Fibroblast of skin of right biceps (primary cell): ENCODE measurements at regions not wholly inside any gene's neighbourhood (a gene's known extent, or its start where the extent isn't known, plus 50 kb on each side); places are given as distances from the start of the nearest gene placed in this dataset.
"Not testable (repeated sequence)": the region's sequence is repeated elsewhere in the genome, so short reads cannot be mapped to it uniquely, and the experiment has no call there.

ENCODE experiments used
- DNase-seq: peaks from one replicate; pipeline ENCODE4 v3.0.0-alpha.2; 2013

- DNase-seq: no peak
Observed at GRCh38 chr13:88257706-88258105, 586.5 kb downstream of the SLITRK5 start.

GRCh38 chr13:88263808-88264207 is 592.6 kb downstream of the SLITRK5 start:
- DNase-seq: no peak

GRCh38 chr13:88281841-88282240 is 610.7 kb downstream of the SLITRK5 start:
- DNase-seq: no peak

DNA sequence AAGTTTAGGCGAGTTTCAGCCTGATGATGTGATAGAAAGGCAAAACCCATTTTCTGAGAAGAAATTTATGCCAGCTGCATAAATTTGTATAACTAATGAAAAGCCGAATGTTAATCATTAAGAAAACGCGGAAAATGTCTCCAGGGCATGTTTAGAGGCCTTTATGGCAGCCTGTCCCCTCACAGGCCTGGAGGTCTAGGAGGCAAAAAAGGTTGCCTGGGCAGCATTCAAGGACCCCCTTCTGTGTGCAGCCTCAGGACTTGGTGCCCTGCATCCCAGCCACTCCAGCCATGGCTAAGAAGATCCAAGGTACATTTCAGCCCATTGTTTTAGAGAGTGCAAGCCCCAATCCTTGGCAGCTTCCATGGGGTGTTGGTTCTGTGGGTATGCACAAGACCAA is 614.2 kb downstream of the SLITRK5 start:
- DNase-seq: no peak

- DNase-seq: no peak
Observed at GRCh38 chr13:88288326-88288725, 617.2 kb downstream of the SLITRK5 start.

DNA sequence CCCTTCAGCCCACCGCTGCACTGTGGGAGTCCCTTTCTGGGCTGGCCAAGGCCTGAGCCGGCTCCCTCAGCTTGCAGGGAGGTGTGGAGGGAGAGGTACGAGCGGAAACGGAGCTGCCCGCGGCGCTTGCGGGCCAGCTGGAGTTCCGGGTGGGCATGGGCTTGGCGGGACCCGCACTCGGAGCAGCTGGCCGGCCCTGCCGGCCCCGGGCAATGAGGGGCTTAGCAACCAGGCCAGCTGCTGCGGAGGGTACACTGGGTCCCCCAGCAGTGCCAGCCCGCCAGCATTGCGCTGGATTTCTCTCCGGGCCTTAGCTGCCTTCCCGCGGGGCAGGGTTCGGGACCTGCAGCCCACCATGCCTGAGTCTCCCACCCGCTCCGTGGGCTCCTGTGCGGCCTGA is 620.6 kb downstream of the SLITRK5 start:
- DNase-seq: not testable (repeated sequence)

DNA sequence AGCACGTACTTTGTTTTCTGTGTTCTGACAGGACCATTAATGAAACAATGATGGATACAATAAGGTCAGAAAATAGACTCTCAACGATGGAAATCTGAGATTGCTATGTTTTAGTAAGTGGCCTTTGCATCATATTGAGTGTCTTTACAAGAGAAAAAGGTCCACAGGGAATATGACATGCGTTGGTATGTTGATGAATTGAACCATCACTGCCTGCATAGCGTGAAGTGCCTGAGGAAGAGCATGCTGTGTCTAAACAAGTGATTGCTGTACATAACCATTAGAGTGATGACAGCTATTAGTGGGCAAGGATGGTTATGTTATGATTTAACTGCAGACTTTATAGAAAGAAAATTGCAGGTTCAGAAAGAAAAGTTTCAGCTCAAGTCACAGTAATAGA is 623.2 kb downstream of the SLITRK5 start:
- no peak for DNase-seq

DNA sequence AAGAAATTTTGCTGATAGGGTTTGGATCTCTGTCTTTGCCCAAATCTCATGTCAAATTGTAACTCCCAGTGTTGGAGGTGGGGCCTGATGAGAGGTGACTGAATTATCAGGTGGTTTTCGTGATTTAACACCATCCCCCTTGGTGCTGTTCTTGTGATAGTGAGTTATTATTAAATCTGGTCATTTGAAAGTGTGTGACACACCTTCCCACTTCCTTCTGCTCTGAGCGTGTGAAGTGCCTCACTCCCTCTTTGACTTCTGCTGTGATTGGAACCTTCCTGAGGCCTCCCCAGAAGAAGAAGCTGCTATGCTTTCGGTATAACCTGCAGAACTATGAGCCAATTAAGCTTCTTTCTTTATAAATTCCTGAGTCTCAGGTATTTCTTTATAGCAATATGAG is 632.0 kb downstream of the SLITRK5 start:
- DNase-seq: no peak

DNA sequence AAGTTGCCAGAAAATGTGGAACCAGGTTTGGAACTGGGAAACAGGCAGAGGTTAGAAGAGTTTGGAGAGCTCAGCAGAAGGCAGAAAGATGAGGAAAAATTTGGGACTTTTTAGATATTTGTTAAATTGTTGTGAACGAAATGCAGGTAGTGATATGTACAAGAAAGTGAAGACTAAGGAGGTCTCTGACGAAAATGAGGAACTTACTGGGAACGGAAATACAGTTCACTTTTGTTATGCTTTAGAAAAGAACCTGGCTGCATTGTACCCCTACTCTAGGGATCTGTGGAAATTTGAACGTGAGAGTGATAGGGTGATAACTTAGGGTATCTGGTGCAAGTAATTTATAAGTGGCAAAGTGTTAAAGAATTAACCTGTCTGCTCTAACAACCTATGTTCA is 632.4 kb downstream of the SLITRK5 start:
- DNase-seq: no peak

DNA sequence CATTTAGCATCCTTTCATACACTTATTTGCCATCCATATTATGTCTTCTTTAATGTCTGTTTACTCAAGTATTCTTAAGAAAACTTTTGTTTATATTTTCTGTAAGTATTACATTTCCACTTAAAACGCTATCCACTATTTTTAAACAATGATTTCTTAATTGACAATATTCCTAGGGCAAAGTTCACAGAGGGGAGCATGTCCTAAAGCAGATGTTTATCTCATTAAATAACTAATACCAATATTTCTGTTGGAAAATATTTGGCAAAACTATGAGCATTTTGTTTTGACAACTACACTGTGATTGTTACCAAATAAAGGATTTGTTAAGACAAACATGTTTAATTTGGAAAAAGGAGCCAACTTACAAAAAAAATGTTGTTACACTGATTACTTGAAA is 643.3 kb downstream of the SLITRK5 start:
- no peak for DNase-seq

DNA sequence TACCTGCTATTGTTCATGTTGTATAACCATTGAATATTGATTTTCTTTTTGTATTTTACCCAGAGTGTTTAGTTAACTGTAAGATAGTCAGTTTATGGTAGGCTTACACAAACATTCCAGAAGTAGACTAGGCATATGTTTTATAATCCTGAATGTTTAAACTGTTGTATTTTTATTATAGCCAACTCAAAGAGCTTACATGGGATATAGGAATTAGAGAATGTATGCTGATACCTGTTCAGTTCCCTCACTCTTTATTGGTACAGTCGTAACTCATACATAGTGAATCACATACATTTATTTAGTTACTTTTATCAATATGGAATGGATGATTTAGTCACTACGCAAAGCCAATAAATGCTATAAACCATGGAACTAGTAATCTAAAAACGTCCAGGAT is 657.9 kb downstream of the SLITRK5 start:
- DNase-seq: no peak

- no peak for DNase-seq
Observed at GRCh38 chr13:88339271-88339741, 668.1 kb downstream of the SLITRK5 start.

- DNase-seq: no peak
Observed at GRCh38 chr13:88345171-88345847, 674.1 kb downstream of the SLITRK5 start.

GRCh38 chr13:88360761-88361160 is 689.6 kb downstream of the SLITRK5 start:
- no peak for DNase-seq

- DNase-seq: no peak
Observed at GRCh38 chr13:88369866-88370265, 698.7 kb downstream of the SLITRK5 start.

DNA sequence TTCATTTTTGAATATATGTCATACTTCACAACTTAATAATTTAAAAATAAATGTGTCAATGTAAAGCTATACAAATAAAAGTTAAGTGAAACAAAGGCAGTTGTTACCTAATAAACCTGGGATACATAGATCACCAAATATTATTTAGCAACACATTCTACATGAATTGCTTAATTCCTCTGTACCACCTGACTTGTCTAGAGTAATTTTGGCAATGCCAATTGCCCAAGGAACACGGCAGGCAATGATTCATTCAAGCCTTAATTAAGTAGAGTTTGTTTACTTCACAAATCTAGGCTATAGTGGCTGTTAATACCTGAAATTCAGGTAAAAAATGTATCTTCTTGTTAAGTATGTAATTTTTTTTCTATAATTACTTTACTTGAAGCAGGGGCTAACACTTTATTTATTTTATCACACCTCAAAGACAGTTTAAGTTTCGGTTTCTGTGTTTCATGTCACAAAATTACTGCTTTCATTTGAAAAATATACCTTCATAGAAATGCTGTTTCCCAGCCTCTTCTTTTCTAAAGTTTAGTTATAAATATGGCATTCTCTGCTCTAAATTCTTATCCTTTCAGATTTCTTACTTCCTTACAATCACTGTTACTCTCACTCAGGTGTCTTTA is 705.7 kb downstream of the SLITRK5 start:
- no peak for DNase-seq

- DNase-seq: no peak
Observed at GRCh38 chr13:88377852-88378251, 706.7 kb downstream of the SLITRK5 start.

DNA sequence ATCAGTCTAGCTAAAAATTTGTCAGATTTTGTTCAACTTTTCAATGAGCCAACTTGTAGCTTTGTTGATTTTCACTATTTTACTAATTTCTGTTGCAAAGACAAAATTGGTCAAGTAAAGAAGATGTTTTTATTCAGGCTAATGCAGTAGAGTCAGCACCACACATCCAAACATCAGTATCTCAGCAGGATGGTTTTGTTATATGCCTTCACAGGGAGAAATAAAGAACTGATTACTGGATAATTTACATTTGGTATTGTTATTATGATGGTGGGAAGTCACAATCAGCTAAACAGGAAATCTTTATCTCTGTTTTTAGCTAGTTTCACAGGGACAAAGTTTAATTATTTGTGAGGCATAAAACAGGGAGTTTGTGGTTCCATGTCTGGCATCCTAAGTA is 713.4 kb downstream of the SLITRK5 start:
- no peak for DNase-seq

DNA sequence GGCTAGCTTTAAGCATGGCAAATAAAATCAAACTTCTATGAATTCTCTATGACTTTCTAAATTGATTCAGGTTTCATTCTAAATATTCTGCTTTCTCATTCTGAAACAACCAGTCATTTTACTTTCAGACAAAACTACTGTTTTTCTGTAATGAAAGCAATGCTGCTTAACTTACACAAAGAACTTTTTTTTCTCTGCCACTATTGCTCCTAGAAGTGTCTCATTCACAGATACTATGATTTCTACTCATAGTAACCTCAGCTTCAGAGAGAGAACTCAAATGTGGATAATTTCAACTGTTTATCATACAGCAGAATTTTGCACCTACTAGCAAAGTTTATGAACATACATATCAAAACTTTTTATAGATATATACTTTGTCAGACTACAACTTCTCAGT is 724.6 kb downstream of the SLITRK5 start:
- no peak for DNase-seq

- DNase-seq: no peak
Observed at GRCh38 chr13:88411696-88412095, 740.5 kb downstream of the SLITRK5 start.

DNA sequence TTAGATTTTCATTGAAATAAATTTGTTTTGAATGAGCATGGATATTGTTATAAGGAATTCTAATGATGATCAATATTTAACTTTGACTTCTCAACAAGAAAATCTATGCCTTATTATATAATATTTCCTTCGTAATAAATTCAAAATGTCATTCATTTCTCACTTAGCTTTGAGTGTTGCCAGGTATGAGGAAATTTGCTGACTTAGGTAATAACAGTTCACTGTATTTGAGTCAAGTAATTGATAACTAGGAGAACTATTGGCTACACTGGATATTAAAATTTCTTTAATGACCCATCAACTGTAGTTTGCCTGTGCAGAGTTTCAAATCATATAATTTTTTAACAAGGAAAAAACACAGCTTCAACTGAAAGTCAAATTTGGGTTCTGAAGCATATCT is 746.6 kb downstream of the SLITRK5 start:
- no peak for DNase-seq

GRCh38 chr13:88424463-88424862 is 753.3 kb downstream of the SLITRK5 start:
- no peak for DNase-seq

DNA sequence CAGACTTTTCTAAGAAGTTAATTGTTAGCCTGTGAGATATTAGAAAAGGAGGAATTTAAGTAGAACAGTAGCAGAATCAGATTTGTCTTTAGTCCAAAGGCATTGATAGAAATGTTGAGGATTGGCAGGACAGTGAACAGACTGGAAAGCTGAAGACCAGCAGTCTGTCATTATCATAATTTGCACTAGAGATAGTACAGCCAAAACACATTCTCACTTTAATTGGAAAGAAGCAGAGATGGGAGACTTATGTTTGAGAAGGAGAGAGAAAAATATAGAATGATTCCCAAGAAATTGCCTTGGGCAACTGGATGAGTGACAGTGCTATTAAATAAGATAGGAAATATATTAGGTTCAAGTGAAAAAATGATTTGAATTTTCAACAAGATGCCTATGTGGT is 755.5 kb downstream of the SLITRK5 start:
- no peak for DNase-seq

- DNase-seq: no peak
Observed at GRCh38 chr13:88429862-88430261, 758.7 kb downstream of the SLITRK5 start.

GRCh38 chr13:88434953-88435352 is 763.8 kb downstream of the SLITRK5 start:
- DNase-seq: no peak
